ENCODE measurements at regions not wholly inside any gene's neighbourhood (a gene's known extent, or its start where the extent isn't known, plus 50 kb on each side); places are given as distances from the start of the nearest gene placed in this dataset.
"Not testable (repeated sequence)": the region's sequence is repeated elsewhere in the genome, so short reads cannot be mapped to it uniquely, and the experiment has no call there.

DNA sequence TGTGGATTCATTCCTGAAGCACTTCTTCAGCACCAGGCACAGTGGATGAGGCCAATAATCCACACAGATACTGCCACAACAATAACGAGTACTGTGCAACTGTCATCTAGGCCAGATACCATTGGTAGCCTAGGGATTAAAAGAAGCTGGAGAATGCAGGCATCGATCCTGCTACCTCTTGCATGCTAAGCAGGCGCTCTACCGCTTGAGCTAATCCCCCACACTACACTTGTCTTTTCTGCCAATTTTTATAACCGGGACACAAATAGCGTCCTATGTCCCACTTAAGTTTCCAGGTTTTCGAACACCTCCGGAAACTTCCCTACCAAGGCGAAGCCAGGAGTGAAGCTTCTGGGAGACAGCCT, 475.9 kb downstream of the PRIM2 start:
- TF ChIP-seq, protein P1, sequence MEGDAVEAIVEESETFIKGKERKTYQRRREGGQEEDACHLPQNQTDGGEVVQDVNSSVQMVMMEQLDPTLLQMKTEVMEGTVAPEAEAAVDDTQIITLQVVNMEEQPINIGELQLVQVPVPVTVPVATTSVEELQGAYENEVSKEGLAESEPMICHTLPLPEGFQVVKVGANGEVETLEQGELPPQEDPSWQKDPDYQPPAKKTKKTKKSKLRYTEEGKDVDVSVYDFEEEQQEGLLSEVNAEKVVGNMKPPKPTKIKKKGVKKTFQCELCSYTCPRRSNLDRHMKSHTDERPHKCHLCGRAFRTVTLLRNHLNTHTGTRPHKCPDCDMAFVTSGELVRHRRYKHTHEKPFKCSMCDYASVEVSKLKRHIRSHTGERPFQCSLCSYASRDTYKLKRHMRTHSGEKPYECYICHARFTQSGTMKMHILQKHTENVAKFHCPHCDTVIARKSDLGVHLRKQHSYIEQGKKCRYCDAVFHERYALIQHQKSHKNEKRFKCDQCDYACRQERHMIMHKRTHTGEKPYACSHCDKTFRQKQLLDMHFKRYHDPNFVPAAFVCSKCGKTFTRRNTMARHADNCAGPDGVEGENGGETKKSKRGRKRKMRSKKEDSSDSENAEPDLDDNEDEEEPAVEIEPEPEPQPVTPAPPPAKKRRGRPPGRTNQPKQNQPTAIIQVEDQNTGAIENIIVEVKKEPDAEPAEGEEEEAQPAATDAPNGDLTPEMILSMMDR (IDR thresholded peaks at IDR 0.05), result not testable (repeated sequence)
- TF ChIP-seq POLR2A, POLR2AphosphoS5 (IDR thresholded peaks at IDR 0.05): not testable (repeated sequence)
